HCT116 (cell line): ENCODE measurements at regions not wholly inside any gene's neighbourhood (a gene's known extent, or its start where the extent isn't known, plus 50 kb on each side); places are given as distances from the start of the nearest gene placed in this dataset.

Experiments
- ATAC-seq: fragments of 200-7000 bp; cut with Tn5 transposase; 2 replicates; pipeline ENCODE4 v1.9.1; 2020; ENCODE audit warnings: mild to moderate bottlenecking, moderate library complexity
- BruUV-seq: library from RNA; stranded (reverse); fragments of 400-500 nt; replicated peaks from 2 replicates; lab custom pipeline; 2021; lab: Mats Ljungman, UMichigan
- CTCF ChIA-PET: fragments of 300-600 bp; sonication (Branson Sonifier 250); formaldehyde crosslinking; loops from one replicate; lab custom pipeline; 2021; ENCODE audit warnings: antibody characterized with exemption; lab: Charles Lee
- POLR2A ChIA-PET: fragments of 300-600, 350-600 bp; sonication (Branson Sonifier 250); formaldehyde crosslinking; loops from one replicate; lab custom pipeline; 2021; ENCODE audit warnings: antibody characterized with exemption; lab: Charles Lee
- RAD21 ChIA-PET, 2 experiments: fragments of 300-600 bp; sonication (Branson Sonifier 250); formaldehyde crosslinking; loops; one replicate each; lab custom pipeline; 2023; ENCODE audit warnings: low total read pairs in 2 of 2; ENCODE audit not compliant: uncharacterized antibody in 2 of 2, unreplicated experiment in 2 of 2, low non-redundant PET in 1 of 2; lab: Charles Lee
- DNase-seq: peaks from one replicate; pipeline ENCODE4 v3.0.0-alpha.2; 2010; ENCODE audit warnings: low read depth, low spot score
- H2AFZ ChIP-seq: fragments of 200-600 bp; shearing (Covaris generic), sonication (generic); 2 replicates; pipeline ENCODE4 v1.6.1; 2017; ENCODE audit warnings: low read depth, mixed run types, mixed read lengths, antibody characterized with exemption, low read length; ENCODE audit not compliant: poor library complexity, severe bottlenecking
- H3K27ac ChIP-seq: 2 replicates; pipeline ENCODE4 v1.5.1; 2012; ENCODE audit warnings: low read depth, low read length
- H3K27me3 ChIP-seq: fragments of 200-600 bp; sonication (generic); 2 replicates; pipeline ENCODE4 v1.6.1; 2016; ENCODE audit warnings: mixed run types, low read length, mixed read lengths; ENCODE audit not compliant: insufficient read depth
- H3K36me3 ChIP-seq, 2 experiments: fragments of 200-500 bp in 1 of 2; fragments of 200-600 bp in 1 of 2; sonication (Bioruptor generic) in 1 of 2; sonication (generic) in 1 of 2; 2 replicates each; pipeline versions ENCODE4 v1.5.1 to v1.6.1; 2014 to 2016; ENCODE audit warnings: low read length in 2 of 2, inconsistent platforms in 1 of 2, mixed read lengths in 1 of 2, mixed run types in 1 of 2; ENCODE audit not compliant: insufficient read depth in 2 of 2, control insufficient read depth in 1 of 2
- H3K4me1 ChIP-seq, 2 experiments: fragments of 200-600 bp in 1 of 2; sonication (generic) in 1 of 2; 2 replicates each; pipeline versions ENCODE4 v1.5.1 to v1.6.1; 2012 to 2017; ENCODE audit warnings: low read length in 2 of 2, inconsistent platforms in 1 of 2, mild to moderate bottlenecking in 1 of 2, mixed read lengths in 1 of 2, mixed run types in 1 of 2, moderate library complexity in 1 of 2; ENCODE audit not compliant: insufficient read depth in 2 of 2, control insufficient read depth in 1 of 2
- H3K4me2 ChIP-seq: fragments of 200-600 bp; sonication (generic); 2 replicates; pipeline ENCODE4 v1.6.1; 2017; ENCODE audit warnings: mixed run types, low read length, mixed read lengths
- H3K4me3 ChIP-seq, 2 experiments: fragments of 200-600 bp in 1 of 2; sonication (generic) in 1 of 2; replicated peaks in 1 of 2; 2 replicates each; pipeline ENCODE4 v1.5.1; 2011 to 2016; ENCODE audit warnings: low read length in 2 of 2, control low read depth in 1 of 2, low read depth in 1 of 2, mild to moderate bottlenecking in 1 of 2, mixed read lengths in 1 of 2, mixed run types in 1 of 2
- H3K79me2 ChIP-seq: fragments of 200-600 bp; sonication (generic); 2 replicates; pipeline ENCODE4 v1.6.1; 2017; ENCODE audit warnings: mild to moderate bottlenecking, mixed run types, low read length, moderate library complexity, mixed read lengths; ENCODE audit not compliant: insufficient read depth
- H3K9ac ChIP-seq: fragments of 200-600 bp; sonication (generic); 2 replicates; pipeline ENCODE4 v1.6.1; 2016; ENCODE audit warnings: low read length, mixed read lengths
- H3K9me2 ChIP-seq: fragments of 200-600 bp; sonication (generic), shearing (Covaris generic); 2 replicates; pipeline ENCODE4 v1.6.1; 2017; ENCODE audit warnings: mixed run types, mild to moderate bottlenecking, moderate library complexity; ENCODE audit not compliant: insufficient read depth
- H3K9me3 ChIP-seq, 2 experiments: fragments of 200-500 bp in 1 of 2; fragments of 200-600 bp in 1 of 2; sonication (Bioruptor generic) in 1 of 2; sonication (generic) in 1 of 2; 2 replicates each; pipeline ENCODE4 v1.6.1; 2014 to 2017; ENCODE audit warnings: low read length in 2 of 2, mixed read lengths in 2 of 2, inconsistent platforms in 1 of 2, low read depth in 1 of 2, mild to moderate bottlenecking in 1 of 2, mixed run types in 1 of 2, moderate library complexity in 1 of 2; ENCODE audit not compliant: control insufficient read depth in 1 of 2, insufficient read depth in 1 of 2
- H4K20me1 ChIP-seq: fragments of 200-600 bp; sonication (generic), shearing (Covaris generic); 2 replicates; pipeline ENCODE4 v1.6.1; 2017; ENCODE audit warnings: mixed run types, mild to moderate bottlenecking, moderate library complexity; ENCODE audit not compliant: insufficient read depth
- ATF3 ChIP-seq: IDR thresholded peaks from 2 replicates; pipeline ENCODE4 v1.6.1; 2012
- CBX3 ChIP-seq: IDR thresholded peaks from 2 replicates; pipeline ENCODE4 v1.6.1; 2012; ENCODE audit warnings: low read depth
- CEBPB ChIP-seq: IDR thresholded peaks from 2 replicates; pipeline ENCODE4 v1.6.1; 2012; ENCODE audit warnings: low read depth
- ELF1 ChIP-seq: IDR thresholded peaks from 2 replicates; pipeline ENCODE4 v1.6.1; 2012; ENCODE audit warnings: low read depth, borderline replicate concordance
- EZH2phosphoT487 ChIP-seq: fragments of 200-600 bp; IDR thresholded peaks from 2 replicates; pipeline ENCODE4 v1.6.1; 2018; ENCODE audit warnings: antibody characterized with exemption, borderline replicate concordance
- FOSL1 ChIP-seq: IDR thresholded peaks from 2 replicates; pipeline ENCODE4 v1.6.1; 2012; ENCODE audit warnings: low read depth
- MAX ChIP-seq: IDR thresholded peaks from 2 replicates; pipeline ENCODE4 v1.6.1; 2012
- POLR2A ChIP-seq: IDR thresholded peaks from 2 replicates; pipeline ENCODE4 v1.7.0; 2011; ENCODE audit warnings: borderline replicate concordance; ENCODE audit not compliant: insufficient read depth, insufficient read length; ENCODE audit errors: extremely low read depth
- POLR2AphosphoS5 ChIP-seq: IDR thresholded peaks from 2 replicates; pipeline ENCODE4 v1.6.1; 2011; ENCODE audit warnings: mild to moderate bottlenecking, low read depth, low read length, moderate library complexity
- REST ChIP-seq: IDR thresholded peaks from 2 replicates; pipeline ENCODE4 v1.6.1; 2012; ENCODE audit warnings: low read depth
- YY1 ChIP-seq: IDR thresholded peaks from 2 replicates; pipeline ENCODE4 v1.6.1; 2011; ENCODE audit warnings: low read length, low read depth, moderate library complexity, mild to moderate bottlenecking; ENCODE audit not compliant: insufficient replicate concordance; ENCODE audit errors: extremely low read depth
- ZFX ChIP-seq: fragments of 450-650 bp; IDR thresholded peaks from 2 replicates; pipeline ENCODE4 v1.6.1; 2017
- ZNF274 ChIP-seq: fragments of 200-500 bp; sonication (Bioruptor generic); IDR thresholded peaks from 2 replicates; pipeline ENCODE4 v1.6.1; 2014; ENCODE audit warnings: mild to moderate bottlenecking, low read depth, low read length, inconsistent platforms
- intact Hi-C: fragments of 100-400 bp; cut with micrococcal nuclease; formaldehyde crosslinking; loops from 2 replicates; pipeline ENCODE4 v1.10.0; 2022

GRCh38 chr16:64172652-64173051, 949.2 kb downstream of the CDH11 start:
- Histone ChIP-seq H3K27ac (no peak overlapping the region), H3K4me2 (no peak overlapping the region), H3K9ac (no peak overlapping the region), H3K4me1 (no peaks in the 10 kb centered on the region), H3K9me3 (peaks cover 8 to 15% of the 10 kb centered on the region in 2 experiments; a peak in 3 of 4 replicates), H2AFZ (no peak overlapping the region), H3K9me2 (no peaks in the 10 kb centered on the region), H3K4me3 (no peak overlapping the region), H3K27me3 (no peaks in the 10 kb centered on the region), H4K20me1 (no peaks in the 10 kb centered on the region), H3K36me3 (no peaks in the 10 kb centered on the region), H3K79me2 (no peaks in the 10 kb centered on the region)
- RAD21 ChIA-PET, result no interaction called here
- no peak for DNase-seq
- no TSS peak for BruUV-seq
- intact Hi-C loops, result no loop called here
- POLR2A ChIA-PET, result no interaction called here
- CTCF ChIA-PET, result no interaction called here
- TF ChIP-seq POLR2A, result no peak
- no peak for TF ChIP-seq FOSL1
- no peak for TF ChIP-seq REST
- TF ChIP-seq ZNF274, result no peak
- TF ChIP-seq ATF3, result no peak
- no peak for TF ChIP-seq YY1
- no peak for TF ChIP-seq ZFX
- TF ChIP-seq POLR2AphosphoS5, result no peak
- TF ChIP-seq ELF1, result no peak
- no peak for TF ChIP-seq MAX
- TF ChIP-seq EZH2phosphoT487, result no peak
- TF ChIP-seq CBX3, result no peak
- TF ChIP-seq CEBPB, result no peak
- no peak for ATAC-seq
